Femur (tissue), 1 donor: ENCODE measurements at regions not wholly inside any gene's neighbourhood (a gene's known extent, or its start where the extent isn't known, plus 50 kb on each side); places are given as distances from the start of the nearest gene placed in this dataset.
"Not testable (repeated sequence)": the region's sequence is repeated elsewhere in the genome, so short reads cannot be mapped to it uniquely, and the experiment has no call there.

Experiments used
- DNase-seq: peaks from one replicate; pipeline ENCODE4 v3.0.0-alpha.2; 2017

DNA sequence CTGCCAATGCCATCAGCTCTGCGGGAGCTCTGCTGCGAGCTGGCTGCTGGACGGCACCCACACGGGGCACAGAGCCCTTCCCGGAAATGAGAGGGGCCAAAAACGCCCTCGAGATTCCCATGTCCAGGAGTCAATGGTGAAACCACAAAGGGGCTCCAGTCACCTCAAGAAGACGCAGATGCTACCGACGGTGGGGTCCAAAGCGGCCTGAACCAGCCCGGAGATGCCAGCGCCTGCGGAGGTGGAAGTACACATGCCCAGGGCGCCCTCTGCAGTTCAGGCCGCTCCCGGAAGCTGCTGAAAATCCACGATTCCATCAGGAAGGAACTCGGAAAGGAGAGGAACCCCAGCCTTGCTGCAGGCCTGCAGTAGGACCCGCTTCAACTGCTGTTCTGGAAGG lies 82.4 kb upstream of the SELENOP start:
- no peak for DNase-seq

DNA sequence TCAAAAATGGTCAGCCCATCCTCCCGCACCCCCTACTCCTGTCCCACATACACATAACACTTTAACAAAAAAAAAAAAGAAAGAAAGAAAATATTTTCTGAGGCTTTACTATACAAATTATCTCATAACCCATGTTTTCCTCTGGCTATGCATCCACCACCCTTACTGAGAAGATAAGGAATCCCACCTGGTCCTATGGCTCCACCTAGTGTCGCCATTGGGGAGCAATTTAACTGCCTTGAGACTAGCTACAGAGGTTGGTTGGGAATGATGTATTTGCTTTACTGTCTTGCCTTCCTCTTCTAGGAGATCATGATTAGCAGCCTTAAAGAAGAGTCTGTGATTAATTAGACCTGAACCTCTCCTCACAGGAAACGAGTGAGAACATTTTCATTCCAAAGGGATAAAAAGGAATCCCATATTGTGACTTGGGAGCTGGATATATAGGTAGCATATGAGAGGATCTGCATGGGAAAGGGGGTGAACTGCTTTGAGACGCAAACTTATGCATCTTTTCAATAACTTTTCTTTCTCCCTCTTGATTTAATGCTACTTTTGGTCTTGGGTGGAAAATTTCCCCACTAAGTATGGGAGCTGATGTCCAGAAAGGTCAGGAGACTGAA lies 77.7 kb upstream of the SELENOP start:
- peak; percentile 80 for DNase-seq

DNA sequence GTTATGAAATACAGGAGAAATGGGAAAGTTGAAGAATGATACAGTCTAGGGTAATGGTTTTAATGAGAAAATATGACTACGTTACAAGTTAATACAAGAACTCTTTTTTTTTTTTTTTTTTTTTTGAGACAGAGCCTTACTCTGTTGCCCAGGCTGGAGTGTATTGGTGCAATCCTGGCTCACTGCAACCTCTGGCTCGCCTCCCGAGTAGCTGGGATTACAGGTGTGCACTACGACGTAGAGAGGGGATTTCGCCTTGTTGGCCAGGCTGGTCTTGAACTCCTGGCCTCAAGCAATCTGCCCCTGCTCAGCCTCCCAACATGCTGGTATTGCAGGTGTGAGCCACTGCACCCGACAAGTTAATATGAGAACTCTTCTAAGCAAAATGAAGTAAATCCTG lies 77.1 kb upstream of the SELENOP start:
- DNase-seq: no peak

GRCh38 chr5:42887575-42887974 lies 75.9 kb upstream of the SELENOP start:
- no peak for DNase-seq

DNA sequence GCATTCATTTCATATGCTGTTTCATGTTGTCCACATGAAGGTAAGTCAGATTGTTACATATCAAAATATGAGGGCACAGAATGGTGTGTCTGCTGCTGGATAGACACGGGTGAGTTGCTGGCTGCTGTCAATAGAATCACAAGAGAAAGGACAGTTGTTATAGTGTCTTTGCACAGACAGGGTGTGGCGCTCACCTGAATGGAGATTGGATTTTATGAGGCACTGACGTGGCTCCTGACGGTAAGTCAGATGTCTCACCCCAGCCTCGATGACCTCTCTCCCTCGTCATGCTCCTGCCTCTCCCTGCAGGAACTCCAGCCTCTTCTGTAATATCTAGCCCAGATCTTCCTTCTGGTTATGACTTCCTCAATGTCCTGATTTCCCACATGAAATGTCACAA lies 75.4 kb upstream of the SELENOP start:
- DNase-seq: no peak

GRCh38 chr5:42886635-42887034 lies 74.9 kb upstream of the SELENOP start:
- DNase-seq: no peak

DNA sequence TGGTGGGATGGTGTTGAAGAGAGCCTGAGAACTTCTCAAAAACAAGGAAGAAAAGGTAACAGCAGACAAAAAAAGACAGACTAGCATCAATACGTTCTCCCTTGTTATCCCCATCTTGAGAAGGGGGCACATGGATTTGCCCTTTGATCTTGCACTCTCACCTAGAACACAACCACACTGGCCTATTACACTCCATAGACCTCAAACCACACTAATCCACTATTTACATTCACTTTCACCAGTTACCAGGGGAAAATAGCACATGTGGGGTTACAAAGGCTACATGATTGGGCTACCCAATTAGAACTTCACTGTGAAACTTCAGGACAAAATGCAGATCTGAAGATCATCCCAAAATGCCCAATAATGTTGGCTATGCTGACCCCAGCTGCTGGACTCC lies 72.6 kb upstream of the SELENOP start:
- no peak for DNase-seq

GRCh38 chr5:42881416-42882117 lies 69.9 kb upstream of the SELENOP start:
- no peak for DNase-seq

DNA sequence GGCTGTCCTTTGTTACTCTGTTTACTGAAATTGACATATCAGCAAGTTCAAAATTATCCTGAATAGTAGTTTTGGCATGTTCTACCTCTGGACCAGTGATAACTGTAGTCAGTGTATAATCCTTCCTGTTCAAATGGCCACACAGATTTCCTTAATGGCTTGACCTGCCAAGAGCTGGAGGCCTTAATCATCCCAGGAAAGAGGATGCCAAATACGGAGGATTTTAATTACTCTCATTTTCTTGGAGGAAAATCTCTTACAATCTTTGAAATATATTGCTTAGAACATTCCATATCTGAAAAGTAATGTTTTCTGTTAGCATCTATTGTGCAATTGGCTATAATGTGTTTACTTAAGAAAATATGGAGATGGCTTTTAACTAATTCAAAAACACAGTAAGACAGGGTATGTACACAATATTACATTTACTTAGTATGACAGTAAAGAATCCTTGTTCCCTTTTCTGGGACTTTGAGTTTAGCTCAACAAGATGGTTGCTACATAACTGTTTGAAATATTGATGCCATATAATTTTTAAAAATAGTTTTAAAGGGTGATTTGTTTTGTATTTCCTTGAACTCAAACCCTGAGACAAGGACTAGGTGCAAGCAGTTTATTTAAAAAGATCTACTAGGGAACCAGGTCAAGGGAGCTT lies 68.9 kb upstream of the SELENOP start:
- no peak for DNase-seq

- no peak for DNase-seq
Observed at GRCh38 chr5:42879291-42879690, 67.6 kb upstream of the SELENOP start.

GRCh38 chr5:42878550-42878949 lies 66.9 kb upstream of the SELENOP start:
- no peak for DNase-seq

- no peak for DNase-seq
Observed at GRCh38 chr5:42878041-42878440, 66.3 kb upstream of the SELENOP start.

DNA sequence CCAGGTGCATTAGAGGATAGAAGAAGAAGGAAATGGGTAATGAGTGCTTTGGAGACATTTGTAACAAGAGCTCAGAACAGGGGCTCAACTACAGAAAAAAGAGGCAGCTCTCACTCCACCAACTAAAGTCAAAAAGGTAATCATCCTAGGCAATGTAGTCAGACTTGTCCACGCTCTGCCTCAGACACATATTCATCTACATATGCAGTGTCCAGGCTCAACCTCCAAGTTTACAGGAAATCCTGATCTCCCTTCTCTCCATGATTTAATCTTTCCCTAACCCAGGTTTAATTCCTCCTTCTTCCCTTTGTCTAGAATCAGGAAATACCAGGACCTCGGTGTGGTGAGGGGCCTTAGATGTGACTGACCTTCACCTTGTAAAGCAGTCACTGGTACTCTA lies 65.7 kb upstream of the SELENOP start:
- no peak for DNase-seq

- DNase-seq: no peak
Observed at GRCh38 chr5:42876375-42876844, 64.7 kb upstream of the SELENOP start.

- DNase-seq: no peak
Observed at GRCh38 chr5:42875785-42876374, 64.2 kb upstream of the SELENOP start.

- no peak for DNase-seq
Observed at GRCh38 chr5:42875211-42875610, 63.5 kb upstream of the SELENOP start.

GRCh38 chr5:42874621-42875198 lies 63.0 kb upstream of the SELENOP start:
- DNase-seq: no peak

DNA sequence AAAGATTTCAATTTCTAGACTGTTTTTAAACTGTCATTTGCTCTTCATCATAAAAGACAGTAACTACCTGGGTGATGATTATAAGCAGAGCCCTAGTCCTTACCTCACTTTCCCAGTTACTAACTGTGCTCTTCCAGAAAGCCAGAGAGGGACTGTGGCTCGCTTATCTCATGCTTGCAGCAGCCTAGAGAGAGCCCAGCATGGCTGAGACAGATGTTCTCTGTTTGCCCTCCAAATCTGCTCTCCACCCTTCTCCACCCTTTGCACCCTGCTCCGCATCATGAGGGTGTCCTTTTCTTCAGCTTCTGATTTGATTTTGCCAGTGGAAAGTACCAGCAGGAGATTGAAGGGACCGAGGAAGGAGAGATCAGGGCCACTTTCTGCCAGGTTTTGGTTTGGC lies 61.2 kb upstream of the SELENOP start:
- no peak for DNase-seq

- DNase-seq: no peak
Observed at GRCh38 chr5:42870882-42871418, 59.3 kb upstream of the SELENOP start.

GRCh38 chr5:42868417-42868816 lies 56.7 kb upstream of the SELENOP start:
- DNase-seq: not testable (repeated sequence)

- not testable (repeated sequence) for DNase-seq
Observed at GRCh38 chr5:42864749-42865148, 53.1 kb upstream of the SELENOP start.
